GM13977 (cell line): ENCODE measurements at regions not wholly inside any gene's neighbourhood (a gene's known extent, or its start where the extent isn't known, plus 50 kb on each side); places are given as distances from the start of the nearest gene placed in this dataset.

Experiments
- DNase-seq: peaks from one replicate; pipeline ENCODE4 v3.0.0; 2012; ENCODE audit warnings: low spot score
- CTCF ChIP-seq: IDR thresholded peaks from 2 replicates; pipeline ENCODE4 v1.5.1; 2012; ENCODE audit warnings: mild to moderate bottlenecking, control low read depth; ENCODE audit not compliant: insufficient read depth; ENCODE audit errors: extremely low read depth, missing control alignments
- in situ Hi-C: fragments of 300-500 bp; cut with MboI; formaldehyde crosslinking; loops from one replicate; pipeline ENCODE4 v1.12.0; 2022; ENCODE audit warnings: low sequenced_read_pairs, low pct_unique_long_range_greater_than_20kb, mixed read lengths, inconsistent platforms; ENCODE audit not compliant: unreplicated experiment

DNA sequence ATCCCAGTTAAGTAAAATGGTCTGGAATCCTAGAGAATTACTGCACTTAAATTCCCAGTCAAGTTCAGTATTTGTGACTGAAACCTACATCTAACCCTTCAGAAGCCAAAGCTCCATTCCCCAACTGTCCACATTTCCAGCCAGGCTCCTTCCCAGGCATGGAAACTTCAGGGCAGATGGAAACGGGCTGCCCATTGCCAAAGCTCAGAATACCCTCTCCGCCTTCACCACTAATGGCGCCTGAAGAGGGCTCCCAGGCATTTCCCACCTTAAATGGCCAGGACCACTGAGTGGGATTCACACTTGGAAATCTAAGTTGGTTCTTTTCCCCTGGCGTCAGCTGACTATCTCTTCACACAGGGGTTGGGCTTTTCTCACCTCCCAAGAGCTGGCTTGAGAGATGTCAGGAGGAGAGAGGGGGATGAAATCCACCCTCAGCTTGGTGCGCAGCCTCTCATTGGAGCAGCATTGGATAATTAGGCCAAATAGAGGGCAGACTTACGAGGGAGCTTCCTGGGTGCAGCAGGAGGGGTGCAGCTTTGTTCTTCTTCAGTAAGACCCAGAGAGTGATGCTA lies 82.9 kb downstream of the ANKRD60 start:
- in situ Hi-C loops = no loop called here
- TF ChIP-seq CTCF = no peak
- no peak for DNase-seq

DNA sequence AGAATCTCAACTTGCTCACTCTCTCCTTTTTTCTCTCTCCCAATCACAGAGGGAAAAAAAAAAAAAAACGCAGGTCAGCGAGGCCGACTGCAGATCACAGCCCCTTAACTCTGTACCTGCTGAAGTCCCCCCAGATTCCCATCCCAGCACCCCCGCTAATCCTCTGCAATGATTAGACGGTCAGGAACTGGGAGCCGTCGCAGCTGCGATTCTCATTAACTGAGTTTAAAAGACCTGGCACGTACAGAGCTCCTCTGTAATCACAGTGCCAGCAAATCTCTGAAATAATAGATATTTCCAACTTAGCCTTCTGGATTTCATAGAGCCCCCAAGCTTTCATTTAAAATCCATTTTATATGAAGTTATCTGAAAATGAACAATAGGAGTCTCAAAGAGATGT lies 84.4 kb downstream of the ANKRD60 start:
- TF ChIP-seq CTCF = no peak
- no peak for DNase-seq
- in situ Hi-C loops = no loop called here

DNA sequence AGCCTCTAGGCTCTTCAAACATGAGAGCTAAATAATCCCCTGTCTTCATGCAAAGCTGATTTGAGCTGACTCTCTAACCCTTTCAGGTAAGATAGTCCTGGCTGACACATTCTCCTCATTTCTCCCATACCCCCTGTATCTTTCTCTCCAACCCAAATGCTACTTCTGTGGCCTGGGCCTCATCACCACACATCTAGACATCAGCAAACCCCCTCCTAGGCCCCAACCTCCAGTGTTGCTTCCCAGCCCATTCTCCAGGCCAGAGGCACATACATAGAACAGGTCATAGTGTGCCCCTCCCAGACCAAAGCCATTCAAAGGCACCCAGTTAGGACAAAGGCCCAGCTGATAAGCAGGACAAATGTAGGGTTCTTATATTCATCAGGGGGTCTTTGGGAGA lies 84.9 kb downstream of the ANKRD60 start:
- no peak for DNase-seq
- in situ Hi-C loops = no loop called here
- TF ChIP-seq CTCF = no peak

DNA sequence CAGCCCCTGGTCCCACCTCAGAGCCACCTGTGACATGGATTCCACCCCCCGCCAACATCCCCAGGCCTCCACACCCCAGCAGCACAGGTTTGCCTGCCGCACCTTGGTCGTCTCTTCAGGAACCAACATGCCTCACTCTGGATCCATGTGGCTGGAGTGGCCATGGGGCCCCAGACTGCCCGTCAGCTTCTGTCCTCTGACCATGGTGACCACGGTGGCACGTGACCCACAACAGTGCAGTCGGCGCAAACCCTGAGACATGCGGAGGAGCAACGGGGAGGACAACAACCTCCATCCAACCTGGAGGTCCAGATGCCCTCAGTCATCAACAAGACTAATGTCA lies 85.6 kb downstream of the ANKRD60 start:
- in situ Hi-C loops = no loop called here

GRCh38 chr20:58141971-58142842 lies 86.2 kb downstream of the ANKRD60 start:
- no peak for TF ChIP-seq CTCF
- no peak for DNase-seq
- in situ Hi-C loops = no loop called here

More for the DNA sequence above, 85.6 kb downstream of the ANKRD60 start:
- TF ChIP-seq CTCF = no peak
- no peak for DNase-seq

DNA sequence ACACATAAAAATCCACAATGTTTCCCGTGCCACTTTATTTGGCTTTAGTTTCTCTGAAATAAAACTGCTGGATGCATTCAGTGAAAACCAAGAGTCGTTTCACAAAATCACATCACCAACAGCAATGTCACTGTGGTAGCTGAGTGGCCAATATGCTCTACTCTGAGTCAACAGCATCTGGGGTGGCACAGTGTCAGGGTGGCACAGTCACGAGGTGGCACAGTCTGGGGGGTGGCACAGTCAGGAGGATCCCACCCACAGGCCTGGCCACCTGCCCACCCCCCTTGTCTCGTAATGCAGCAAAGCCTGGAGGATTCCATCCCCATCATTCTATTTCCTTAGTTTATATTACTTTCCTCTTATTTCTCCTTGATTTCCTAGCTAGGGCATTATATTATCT lies 87.0 kb downstream of the ANKRD60 start:
- in situ Hi-C loops = no loop called here

More for the DNA sequence above, 87.0 kb downstream of the ANKRD60 start:
- no peak for DNase-seq
- TF ChIP-seq CTCF = no peak
